NCI-H1105 (cell line): ENCODE measurements at regions not wholly inside any gene's neighbourhood (a gene's known extent, or its start where the extent isn't known, plus 50 kb on each side); places are given as distances from the start of the nearest gene placed in this dataset.

ENCODE experiments used
- DNase-seq: peaks from one replicate; lab custom pipeline; 2025; lab: John Stamatoyannopoulos, UW

GRCh38 chrX:118167361-118167760 is 50.8 kb upstream of the KLHL13 start:
- DNase-seq: no peak

- no peak for DNase-seq
These were observed 54.7 kb upstream of the KLHL13 start for GRCh38 chrX:118171356-118171755.

DNA sequence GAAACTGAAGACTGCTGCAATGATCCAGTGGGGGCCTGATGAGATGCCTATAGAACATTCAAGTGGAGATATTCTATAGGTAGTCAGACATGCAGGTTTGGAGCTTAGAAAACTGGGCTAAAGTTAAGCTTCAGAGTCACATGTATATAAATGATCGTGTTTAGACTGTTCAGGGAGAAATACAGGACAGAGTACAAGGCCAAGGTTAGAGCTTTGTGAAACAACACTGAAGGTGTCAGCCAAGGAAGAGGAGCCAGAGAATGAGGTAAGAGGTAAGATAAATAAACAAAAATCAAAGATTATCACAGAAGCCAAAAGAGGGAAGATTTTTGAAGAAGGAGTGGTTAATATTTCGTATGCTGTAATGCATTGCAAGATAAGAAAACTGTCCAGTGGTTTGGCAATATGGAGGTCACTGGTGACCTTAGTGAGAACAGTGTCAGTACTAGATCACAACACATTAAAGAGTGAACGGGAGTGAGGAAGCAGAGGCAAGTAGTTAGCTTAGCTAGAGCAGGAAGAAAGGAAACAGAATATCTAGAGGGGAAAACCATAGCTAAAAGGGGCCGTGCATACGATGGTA is 58.0 kb upstream of the KLHL13 start:
- no peak for DNase-seq

- DNase-seq: no peak
These were observed 61.1 kb upstream of the KLHL13 start for GRCh38 chrX:118177708-118178107.

DNA sequence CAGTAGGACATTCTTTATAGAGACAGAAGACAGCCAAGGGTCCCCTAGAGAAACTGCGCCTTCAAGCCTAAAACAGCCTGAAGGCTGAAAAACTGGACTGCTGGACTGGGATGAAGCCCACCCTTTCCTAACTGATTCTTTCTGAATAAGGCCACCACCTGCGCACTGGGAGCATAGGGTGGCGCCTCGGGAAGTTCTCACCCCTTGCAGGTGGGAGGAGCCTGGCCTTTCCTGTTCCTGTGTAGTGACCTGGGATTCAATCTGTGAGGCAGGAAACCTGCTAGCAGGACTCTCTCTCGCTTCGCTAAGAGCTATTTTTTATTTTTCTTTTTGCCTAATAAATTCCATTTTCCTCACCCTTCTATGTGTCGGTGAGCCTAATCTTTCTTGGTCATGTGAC is 61.8 kb upstream of the KLHL13 start:
- no peak for DNase-seq

DNA sequence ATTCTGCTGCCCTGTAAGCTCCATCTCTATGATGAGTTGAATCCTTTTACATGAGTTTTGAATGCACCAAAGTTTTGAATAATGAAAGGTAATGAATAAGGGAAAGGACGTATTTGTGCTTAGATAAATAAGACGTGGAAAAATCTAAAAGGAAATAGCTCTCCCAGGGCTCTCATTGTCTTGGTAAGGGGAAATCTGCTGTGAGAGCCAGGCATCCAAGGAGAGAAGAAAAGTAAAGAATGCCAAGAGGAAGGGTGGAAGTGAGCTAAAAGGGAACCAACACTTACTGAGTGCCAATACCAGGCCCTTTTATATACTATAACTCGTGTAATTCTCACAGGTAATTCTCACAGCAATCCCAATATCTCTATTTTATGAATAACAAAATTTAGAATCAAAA is 62.6 kb upstream of the KLHL13 start:
- no peak for DNase-seq

- no peak for DNase-seq
These were observed 63.1 kb upstream of the KLHL13 start for GRCh38 chrX:118179718-118180117.

DNA sequence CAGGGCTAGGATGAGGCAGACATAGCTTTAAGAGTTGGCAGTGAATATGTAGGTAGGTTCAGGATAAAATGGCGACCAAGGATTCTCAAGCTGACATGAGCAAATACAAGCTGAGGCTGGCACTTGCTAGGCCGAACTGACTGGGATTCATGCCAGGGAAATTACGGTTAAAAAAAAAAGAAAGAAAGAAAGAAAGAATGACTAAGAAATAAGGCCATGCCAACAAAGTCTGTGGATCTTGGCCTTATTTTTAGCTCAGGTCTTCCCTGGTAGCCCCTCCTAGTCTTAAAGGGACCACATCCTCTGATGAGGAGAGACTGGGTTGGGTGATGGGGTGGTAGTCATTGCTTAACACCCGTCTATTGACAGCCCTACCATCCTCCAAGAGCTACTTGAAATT is 64.4 kb upstream of the KLHL13 start:
- no peak for DNase-seq

DNA sequence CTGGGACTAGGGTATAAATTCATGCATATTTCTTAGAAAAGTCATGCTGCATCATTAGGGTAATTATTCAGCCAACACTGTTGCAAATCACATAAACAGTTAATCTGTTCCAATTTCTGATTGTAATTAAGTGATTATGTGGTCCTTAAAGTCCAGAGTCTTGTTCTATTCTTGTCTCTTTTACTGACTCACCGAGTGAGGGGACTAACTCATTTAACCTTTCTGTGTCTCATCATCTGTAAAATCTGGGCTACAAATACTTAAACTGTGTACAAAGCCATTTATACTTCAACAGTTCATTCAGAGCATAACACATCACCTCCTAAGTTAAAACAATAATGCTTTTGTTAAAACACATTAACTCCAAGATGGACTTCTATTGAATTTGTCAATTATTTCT is 65.4 kb upstream of the KLHL13 start:
- no peak for DNase-seq

- DNase-seq: no peak
These were observed 66.1 kb upstream of the KLHL13 start for GRCh38 chrX:118182681-118183080.

- DNase-seq: no peak
These were observed 67.0 kb upstream of the KLHL13 start for GRCh38 chrX:118183606-118184005.

- DNase-seq: no peak
These were observed 70.5 kb upstream of the KLHL13 start for GRCh38 chrX:118187100-118187499.

DNA sequence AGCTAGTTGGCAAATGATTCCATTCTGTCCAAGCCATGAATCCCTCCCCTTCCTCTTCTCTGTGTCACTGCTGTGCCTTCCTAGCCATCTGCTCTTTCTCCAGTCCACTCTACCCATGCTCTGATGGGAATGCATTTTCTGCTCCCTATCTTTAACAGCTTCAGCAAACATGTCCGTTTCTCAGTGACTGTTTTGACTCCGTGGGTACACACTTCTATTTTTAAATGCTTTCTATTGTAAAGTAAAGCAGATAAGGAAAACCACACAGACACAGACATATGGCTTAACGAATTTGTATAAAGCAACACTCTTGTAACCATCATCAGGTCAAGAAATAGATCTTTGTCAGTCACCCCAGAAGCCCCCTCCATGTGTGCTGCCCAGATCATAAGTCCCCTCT is 72.4 kb upstream of the KLHL13 start:
- DNase-seq: no peak

- no peak for DNase-seq
These were observed 73.0 kb upstream of the KLHL13 start for GRCh38 chrX:118189628-118190027.

GRCh38 chrX:118197730-118198129 is 81.1 kb upstream of the KLHL13 start:
- DNase-seq: no peak

DNA sequence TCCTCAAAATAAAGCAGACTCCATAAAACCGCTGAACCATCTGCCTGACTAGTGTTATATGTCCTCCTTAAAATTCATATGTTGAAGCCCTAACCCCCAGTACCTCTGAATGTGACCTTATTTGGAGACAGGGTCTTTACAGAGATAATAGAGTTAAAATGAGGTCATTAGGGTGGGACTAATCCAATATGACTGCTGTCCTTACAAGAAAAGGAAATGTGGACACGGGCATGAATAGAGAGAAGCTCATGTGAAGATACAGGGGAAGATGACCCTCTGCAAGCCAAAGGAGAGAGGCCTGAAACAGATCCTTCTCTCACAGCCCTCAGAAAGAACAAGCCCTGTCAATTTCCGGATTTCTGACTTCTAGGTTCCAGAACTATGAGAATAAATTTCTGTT is 82.0 kb upstream of the KLHL13 start:
- no peak for DNase-seq

DNA sequence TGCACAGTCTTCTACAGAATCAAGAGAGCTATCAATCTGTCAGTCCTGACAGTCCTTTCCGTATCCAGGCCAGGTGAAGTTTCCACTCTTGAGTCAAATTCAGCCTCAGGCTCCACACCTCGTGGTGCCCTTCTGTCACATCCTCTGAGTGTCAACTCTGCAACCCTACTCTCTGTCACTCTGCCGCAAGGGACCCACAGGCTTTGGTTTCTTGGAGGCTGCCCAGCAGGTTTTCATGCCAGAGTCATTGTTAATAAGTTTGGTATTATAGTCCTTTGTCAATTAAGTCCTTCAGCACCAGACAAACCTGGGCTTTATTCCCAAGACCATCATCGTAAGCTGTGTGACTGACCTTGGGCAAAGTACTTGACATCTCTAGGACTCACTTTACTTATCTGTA is 83.4 kb upstream of the KLHL13 start:
- DNase-seq: peak; percentile 34

GRCh38 chrX:118205421-118206395 is 89.1 kb upstream of the KLHL13 start:
- no peak for DNase-seq

DNA sequence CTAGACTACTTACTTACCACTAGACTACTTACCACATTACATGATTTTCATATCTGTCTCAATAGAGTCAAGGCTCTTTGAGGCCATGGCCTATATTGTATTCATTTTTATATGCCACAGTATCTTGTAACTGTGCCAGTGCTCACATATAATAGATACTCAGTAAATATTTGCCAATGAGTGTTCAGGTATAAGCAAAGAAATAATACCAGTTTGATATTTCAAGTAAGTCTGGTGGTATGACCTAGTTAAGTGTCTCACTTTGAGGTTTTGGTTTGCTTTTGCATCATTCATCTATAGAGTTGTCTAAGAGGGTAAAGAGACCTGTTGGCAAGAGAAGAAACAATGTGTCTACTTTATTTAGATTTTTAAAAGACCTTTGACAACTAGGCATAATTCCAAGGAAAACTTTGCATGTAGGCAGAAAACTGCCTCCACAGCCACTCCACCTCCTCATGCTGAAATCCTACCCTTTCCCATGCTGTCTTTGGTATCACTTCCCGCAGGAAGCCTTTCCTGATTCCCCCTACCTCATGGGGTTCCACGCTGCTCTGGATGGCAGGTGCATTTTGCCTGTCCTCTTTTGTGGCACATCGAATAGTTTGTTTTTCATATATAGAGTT is 91.3 kb upstream of the KLHL13 start:
- DNase-seq: no peak

DNA sequence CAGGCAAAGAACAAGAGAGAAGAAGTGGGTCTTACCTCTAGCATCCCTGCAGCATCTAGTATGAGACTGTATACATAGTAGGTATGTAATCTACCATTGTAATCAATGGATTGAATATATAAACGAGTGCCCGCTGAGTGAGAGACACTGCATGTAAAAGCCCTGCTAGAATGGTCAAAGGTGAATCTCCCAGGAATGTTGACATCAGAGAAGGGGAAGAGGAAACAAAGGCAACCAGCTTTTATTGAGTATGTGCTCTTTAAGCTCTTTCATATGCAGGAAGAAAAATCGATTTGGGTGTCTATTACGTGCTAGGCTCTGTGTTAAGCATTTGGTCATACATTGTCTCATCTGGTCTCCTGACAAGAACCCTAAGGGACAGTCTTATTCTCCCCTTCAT is 91.9 kb upstream of the KLHL13 start:
- DNase-seq: no peak

DNA sequence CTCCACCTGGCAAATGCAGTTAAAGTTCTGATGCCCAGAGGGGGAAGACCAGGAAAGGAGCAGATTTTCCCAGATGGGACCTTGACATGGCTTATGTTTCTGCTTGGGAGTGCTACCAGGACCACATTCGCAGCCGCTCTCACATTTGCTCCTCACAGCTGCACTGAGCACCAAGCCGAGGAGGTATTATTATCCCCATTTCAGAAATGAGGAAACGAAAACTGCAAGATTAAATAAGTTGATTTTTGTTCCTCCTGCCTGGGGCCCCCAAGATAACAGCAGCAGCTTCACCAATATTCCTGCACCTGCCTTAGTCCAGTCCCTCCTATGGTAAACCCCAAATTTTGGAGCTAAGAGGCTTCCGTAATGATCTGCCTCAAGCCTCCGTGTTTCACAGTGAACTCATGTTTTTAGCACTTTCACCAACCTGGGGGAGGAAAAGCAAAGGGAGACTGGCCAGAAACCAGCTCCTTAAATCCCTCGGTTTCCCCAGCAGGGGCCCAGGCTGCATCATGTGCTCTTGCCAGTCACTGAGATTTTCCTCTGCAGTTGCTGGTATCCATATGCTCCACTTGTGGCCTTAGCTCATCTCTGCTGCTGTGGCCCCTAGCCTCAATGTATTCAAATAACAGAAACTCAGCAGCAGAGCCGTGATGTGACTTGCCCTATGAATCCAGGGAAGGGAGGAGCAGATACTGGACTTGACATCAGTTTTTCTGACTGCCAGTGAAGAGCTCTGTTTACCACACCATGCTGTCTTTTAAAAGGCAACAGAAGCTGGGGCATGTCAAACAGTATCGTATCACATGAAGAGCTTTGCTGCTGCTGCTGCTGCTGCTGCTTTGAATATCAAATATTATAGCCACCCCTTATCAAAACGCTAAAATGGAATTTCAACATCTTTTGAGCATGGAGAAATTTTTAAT is 95.5 kb upstream of the KLHL13 start:
- DNase-seq: no peak

DNA sequence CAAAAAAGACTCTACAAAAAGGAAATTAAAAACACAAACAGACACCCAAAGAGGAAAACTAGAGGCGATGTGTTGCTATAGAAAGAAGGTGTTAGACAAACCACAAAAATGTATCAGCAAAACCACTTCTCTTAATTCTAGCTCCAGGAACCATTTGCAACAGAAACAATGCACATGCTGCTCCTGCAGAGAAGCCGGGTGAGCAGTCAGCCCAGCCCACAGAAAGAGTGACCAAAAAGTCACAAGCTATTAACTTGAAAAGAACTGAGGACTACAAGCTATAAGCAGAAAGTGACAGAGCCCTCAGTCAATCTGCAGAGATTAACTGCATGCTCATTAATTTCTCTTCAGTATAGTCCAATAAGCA is 96.2 kb upstream of the KLHL13 start:
- DNase-seq: no peak
